ENCODE measurements at regions not wholly inside any gene's neighbourhood (a gene's known extent, or its start where the extent isn't known, plus 50 kb on each side); places are given as distances from the start of the nearest gene placed in this dataset.
"Not testable (repeated sequence)": the region's sequence is repeated elsewhere in the genome, so short reads cannot be mapped to it uniquely, and the experiment has no call there.

DNA sequence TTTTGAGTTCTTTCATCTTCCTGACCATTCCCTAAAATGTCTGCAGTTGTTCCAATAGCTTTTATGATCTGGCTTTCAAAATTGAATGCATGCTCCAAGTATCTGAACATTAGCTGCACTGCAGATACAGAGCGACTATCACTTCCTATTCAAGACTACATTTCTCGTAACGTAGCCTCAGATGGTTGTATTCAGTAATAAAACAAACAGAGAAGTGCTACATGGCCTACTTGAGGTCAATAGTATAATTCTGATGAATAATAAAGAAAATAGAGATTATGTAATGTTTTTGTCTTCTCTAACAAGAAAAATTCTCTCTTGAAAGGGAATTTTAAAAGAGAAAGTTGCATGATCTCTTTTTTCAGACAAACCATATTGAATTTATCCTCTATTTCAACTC is 333.9 kb upstream of the IRAK1BP1 start:
- H3K27me3 ChIP-seq (ENCODE audit: insufficient read depth, low read depth), result no peaks in the 10 kb centered on the region
- H3K4me2 ChIP-seq, result no peak overlapping the region
- no peak overlapping the region for H2AFZ ChIP-seq (ENCODE audit: low read depth)
- H3K36me3 ChIP-seq (ENCODE audit: insufficient read depth), result no peaks in the 10 kb centered on the region
- TF ChIP-seq, protein P1, sequence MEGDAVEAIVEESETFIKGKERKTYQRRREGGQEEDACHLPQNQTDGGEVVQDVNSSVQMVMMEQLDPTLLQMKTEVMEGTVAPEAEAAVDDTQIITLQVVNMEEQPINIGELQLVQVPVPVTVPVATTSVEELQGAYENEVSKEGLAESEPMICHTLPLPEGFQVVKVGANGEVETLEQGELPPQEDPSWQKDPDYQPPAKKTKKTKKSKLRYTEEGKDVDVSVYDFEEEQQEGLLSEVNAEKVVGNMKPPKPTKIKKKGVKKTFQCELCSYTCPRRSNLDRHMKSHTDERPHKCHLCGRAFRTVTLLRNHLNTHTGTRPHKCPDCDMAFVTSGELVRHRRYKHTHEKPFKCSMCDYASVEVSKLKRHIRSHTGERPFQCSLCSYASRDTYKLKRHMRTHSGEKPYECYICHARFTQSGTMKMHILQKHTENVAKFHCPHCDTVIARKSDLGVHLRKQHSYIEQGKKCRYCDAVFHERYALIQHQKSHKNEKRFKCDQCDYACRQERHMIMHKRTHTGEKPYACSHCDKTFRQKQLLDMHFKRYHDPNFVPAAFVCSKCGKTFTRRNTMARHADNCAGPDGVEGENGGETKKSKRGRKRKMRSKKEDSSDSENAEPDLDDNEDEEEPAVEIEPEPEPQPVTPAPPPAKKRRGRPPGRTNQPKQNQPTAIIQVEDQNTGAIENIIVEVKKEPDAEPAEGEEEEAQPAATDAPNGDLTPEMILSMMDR (conservative IDR thresholded peaks at IDR 0.05; ENCODE audit: low read depth, low read length), result no peak
- no peak overlapping the region for H3K27ac ChIP-seq
- no peaks in the 10 kb centered on the region for H3K79me2 ChIP-seq (ENCODE audit: insufficient read depth, low read depth)
- H3K4me3 ChIP-seq (IDR thresholded peaks at IDR 0.05; ENCODE audit: insufficient read depth, low read depth, low read length), result no peak overlapping the region
- H3K4me1 ChIP-seq (ENCODE audit: low read depth, poor library complexity, severe bottlenecking), result no peaks in the 10 kb centered on the region
- H4K20me1 ChIP-seq (ENCODE audit: insufficient read depth), result no peaks in the 10 kb centered on the region
- H3K9ac ChIP-seq, result no peak overlapping the region

DNA sequence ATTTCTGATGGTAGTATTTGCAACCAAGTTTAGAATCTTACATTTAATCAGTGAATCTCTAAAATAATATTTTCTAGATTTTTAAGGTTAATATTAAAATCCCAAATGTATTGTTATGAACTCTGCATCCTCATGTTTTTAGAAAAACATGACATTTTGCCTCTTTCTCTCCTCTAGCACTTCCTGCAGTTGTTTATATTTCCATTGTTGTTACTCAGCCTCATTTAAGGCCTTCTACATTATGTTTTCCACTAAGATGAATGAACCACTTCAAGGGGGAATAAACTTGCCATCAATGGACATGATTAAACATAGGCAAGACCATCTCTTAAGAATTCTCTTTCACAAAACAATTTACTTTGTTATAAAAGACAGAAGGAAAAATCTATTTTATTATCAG is 333.5 kb upstream of the IRAK1BP1 start:
- no peaks in the 10 kb centered on the region for H4K20me1 ChIP-seq (ENCODE audit: insufficient read depth)
- no peak overlapping the region for H2AFZ ChIP-seq (ENCODE audit: low read depth)
- TF ChIP-seq, protein P1 (conservative IDR thresholded peaks at IDR 0.05; ENCODE audit: low read depth, low read length), result no peak
- H3K79me2 ChIP-seq (ENCODE audit: insufficient read depth, low read depth), result no peaks in the 10 kb centered on the region
- H3K27ac ChIP-seq, result no peak overlapping the region
- H3K36me3 ChIP-seq (ENCODE audit: insufficient read depth), result no peaks in the 10 kb centered on the region
- no peak overlapping the region for H3K9ac ChIP-seq
- H3K27me3 ChIP-seq (ENCODE audit: insufficient read depth, low read depth), result no peaks in the 10 kb centered on the region
- H3K4me2 ChIP-seq, result no peak overlapping the region
- no peaks in the 10 kb centered on the region for H3K4me1 ChIP-seq (ENCODE audit: low read depth, poor library complexity, severe bottlenecking)
- no peak overlapping the region for H3K4me3 ChIP-seq (IDR thresholded peaks at IDR 0.05; ENCODE audit: insufficient read depth, low read depth, low read length)

DNA sequence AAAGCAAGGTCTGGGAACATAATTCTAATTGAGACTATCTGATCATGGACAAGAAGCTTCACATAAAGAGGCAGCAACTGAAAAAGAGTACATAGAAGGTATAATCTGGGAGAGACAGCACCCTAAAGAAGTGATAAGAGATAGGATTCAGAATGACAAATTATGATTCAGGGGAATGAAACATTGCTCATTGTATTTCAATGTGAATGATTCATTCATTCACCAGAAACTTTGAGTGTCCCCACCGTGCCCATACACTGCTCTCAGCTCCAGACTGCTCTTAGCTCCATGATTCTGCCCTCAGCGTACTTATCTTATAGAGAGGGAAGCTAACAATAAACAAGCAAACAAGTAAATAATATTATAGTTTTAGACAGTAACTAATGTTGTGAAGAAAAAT is 329.3 kb upstream of the IRAK1BP1 start:
- Histone ChIP-seq H3K4me2 (no peak overlapping the region), H2AFZ (ENCODE audit: low read depth) (no peak overlapping the region), H4K20me1 (ENCODE audit: insufficient read depth) (no peaks in the 10 kb centered on the region), H3K79me2 (ENCODE audit: insufficient read depth, low read depth) (no peaks in the 10 kb centered on the region), H3K36me3 (ENCODE audit: insufficient read depth) (no peaks in the 10 kb centered on the region), H3K27me3 (ENCODE audit: insufficient read depth, low read depth) (no peaks in the 10 kb centered on the region), H3K4me3 (IDR thresholded peaks at IDR 0.05; ENCODE audit: insufficient read depth, low read depth, low read length) (no peak overlapping the region), H3K9ac (no peak overlapping the region), H3K27ac (no peak overlapping the region), H3K4me1 (ENCODE audit: low read depth, poor library complexity, severe bottlenecking) (no peaks in the 10 kb centered on the region)
- TF ChIP-seq, protein P1 (conservative IDR thresholded peaks at IDR 0.05; ENCODE audit: low read depth, low read length), result no peak

DNA sequence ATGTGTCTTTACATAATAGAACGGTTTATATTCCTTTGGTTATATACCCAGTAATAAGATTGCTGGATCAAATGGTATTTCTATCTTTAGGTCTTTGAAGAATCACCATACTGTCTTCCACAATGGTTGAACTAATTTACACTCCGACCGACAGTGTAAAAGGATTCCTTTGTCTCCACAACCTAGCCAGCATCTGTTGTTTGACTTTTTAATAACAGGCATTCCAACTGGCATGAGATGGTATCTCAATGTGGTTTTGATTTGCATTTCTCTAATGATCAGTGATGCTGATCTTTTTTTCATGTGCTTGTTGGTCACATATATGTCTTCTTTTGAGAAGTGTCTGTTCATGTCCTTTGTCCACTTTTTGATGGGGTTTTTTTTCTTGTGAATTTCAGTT is 319.7 kb upstream of the IRAK1BP1 start:
- not testable (repeated sequence) for H3K36me3 ChIP-seq (ENCODE audit: insufficient read depth); H3K4me1 ChIP-seq (ENCODE audit: low read depth, poor library complexity, severe bottlenecking); H4K20me1 ChIP-seq (ENCODE audit: insufficient read depth); H3K4me3 ChIP-seq (IDR thresholded peaks at IDR 0.05; ENCODE audit: insufficient read depth, low read depth, low read length); H3K27me3 ChIP-seq (ENCODE audit: insufficient read depth, low read depth); H3K79me2 ChIP-seq (ENCODE audit: insufficient read depth, low read depth); H2AFZ ChIP-seq (ENCODE audit: low read depth); H3K9ac ChIP-seq; H3K4me2 ChIP-seq; H3K27ac ChIP-seq

DNA sequence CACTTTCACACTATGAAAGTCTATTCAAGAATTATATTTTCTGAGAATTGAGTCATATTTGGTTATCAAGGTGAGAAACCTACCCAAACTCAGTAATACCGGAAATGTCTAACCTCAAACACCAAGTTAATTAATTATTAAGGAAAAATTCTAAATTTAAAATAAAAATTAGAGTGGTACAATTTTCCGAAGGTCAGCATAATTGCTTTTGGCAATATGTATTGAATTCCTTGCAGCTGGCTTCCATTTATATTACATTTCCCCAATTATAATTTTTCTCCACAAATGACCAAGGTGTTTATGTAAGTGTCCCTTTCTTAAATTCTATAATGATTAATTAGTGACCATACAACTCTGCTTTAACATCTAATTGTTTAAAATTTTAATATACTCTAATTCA is 316.0 kb upstream of the IRAK1BP1 start:
- Histone ChIP-seq H4K20me1 (ENCODE audit: insufficient read depth) (no peaks in the 10 kb centered on the region), H2AFZ (ENCODE audit: low read depth) (no peak overlapping the region), H3K4me2 (no peak overlapping the region), H3K9ac (no peak overlapping the region), H3K36me3 (ENCODE audit: insufficient read depth) (no peaks in the 10 kb centered on the region), H3K27me3 (ENCODE audit: insufficient read depth, low read depth) (no peaks in the 10 kb centered on the region), H3K4me1 (ENCODE audit: low read depth, poor library complexity, severe bottlenecking) (no peaks in the 10 kb centered on the region), H3K4me3 (IDR thresholded peaks at IDR 0.05; ENCODE audit: insufficient read depth, low read depth, low read length) (no peak overlapping the region), H3K27ac (no peak overlapping the region), H3K79me2 (ENCODE audit: insufficient read depth, low read depth) (no peaks in the 10 kb centered on the region)
- TF ChIP-seq, protein P1 (conservative IDR thresholded peaks at IDR 0.05; ENCODE audit: low read depth, low read length), result no peak

Data from KMS-11 (cell line).